NCI-H69 (cell line): ENCODE measurements at regions not wholly inside any gene's neighbourhood (a gene's known extent, or its start where the extent isn't known, plus 50 kb on each side); places are given as distances from the start of the nearest gene placed in this dataset.
"Not testable (repeated sequence)": the region's sequence is repeated elsewhere in the genome, so short reads cannot be mapped to it uniquely, and the experiment has no call there.

Experiments used
- DNase-seq: peaks from one replicate; lab custom pipeline; 2025; lab: John Stamatoyannopoulos, UW

GRCh38 chr6:55955684-55956083, 80.3 kb upstream of the BMP5 start:
- DNase-seq: no peak

DNA sequence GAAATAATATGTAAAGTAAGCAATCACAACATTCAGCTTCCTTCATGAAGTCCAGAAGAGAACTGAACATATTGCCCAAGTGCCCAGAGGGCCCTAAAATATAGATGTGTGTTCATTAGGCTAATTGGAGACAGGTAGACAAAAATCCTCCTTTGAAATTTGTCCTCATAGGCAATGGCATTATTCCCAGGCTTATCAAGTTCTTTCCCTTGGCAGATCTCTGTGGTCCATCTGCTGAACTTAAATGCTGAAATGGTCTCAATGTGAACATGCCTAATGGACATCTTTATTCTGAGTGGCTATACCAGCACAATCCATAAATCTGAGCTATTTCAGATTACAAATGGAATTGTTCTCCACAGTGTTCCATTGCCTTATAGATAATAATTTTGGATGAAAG, 79.0 kb upstream of the BMP5 start:
- no peak for DNase-seq

GRCh38 chr6:55953335-55953734, 77.9 kb upstream of the BMP5 start:
- DNase-seq: peak; percentile 49

DNA sequence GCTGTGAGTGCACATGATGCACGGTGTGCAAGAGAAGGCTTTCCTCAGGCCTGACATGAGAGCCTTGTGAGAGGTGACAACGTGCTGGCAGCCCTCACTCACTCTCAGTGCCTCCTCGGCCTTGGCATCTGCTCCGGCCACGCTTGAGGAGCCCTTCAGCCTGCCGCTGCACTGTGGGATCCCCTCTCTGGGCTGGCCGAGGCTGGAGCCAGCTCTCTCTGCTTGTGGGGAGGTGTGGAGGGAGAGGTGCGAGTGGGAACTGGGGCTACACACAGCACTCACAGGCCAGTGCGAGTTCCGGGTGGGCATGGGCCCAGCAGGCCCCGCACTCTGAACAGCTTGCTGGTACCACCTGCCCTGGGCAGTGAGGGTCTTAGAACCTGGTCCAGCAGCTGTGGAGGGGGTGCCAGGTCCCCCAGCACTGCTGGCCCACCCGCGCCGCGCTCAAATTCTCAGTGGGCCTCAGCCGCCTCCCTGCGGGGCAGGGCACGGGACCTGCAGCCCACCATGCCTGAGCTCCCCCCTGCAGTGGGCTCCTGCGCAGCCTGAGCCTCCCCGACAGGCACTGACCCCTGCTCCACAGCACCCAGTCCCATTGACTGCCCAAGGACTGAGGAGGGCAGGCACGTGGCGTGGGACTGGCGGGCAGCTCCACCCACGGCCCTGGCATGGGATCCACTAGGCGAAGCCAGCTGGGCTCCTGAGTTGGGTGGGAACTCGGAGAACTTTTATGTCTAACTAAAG, 74.9 kb upstream of the BMP5 start:
- no peak for DNase-seq

DNA sequence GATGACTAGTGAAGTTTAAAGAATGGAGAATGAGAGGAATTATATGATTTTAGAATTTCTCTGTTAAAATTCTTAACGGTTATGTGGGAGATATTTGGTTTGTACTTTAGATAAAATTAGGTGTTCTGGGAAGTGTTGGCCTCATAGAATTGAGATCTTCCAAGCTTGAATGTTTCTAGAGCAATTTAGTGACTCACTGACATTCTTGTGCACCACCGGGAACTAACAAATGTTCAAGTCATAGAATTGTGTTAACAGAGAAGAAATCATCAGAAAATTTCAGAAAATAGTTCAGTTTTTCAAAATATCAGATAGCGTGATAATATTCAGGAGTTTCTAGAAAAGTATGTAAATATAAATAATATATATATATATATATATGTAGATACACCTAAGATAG, 67.9 kb upstream of the BMP5 start:
- no peak for DNase-seq

DNA sequence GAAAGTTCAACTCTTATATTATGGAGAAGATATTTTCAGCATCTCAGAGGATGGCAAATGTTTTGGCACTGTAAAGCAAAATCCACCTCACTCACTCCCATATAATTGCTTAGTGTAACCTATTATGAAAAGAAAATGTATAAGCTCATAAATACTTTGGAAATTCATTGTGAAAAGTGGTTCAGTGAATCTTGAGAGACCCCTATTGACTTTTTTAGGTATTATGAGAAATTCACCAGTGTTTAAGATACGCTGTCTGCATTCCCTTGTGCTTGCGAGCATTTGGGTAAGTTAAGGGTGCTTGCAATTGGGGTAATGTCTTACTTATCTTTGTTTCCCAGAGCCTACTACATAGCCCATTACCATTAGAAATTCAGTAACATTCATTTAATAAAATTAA, 66.3 kb upstream of the BMP5 start:
- no peak for DNase-seq

DNA sequence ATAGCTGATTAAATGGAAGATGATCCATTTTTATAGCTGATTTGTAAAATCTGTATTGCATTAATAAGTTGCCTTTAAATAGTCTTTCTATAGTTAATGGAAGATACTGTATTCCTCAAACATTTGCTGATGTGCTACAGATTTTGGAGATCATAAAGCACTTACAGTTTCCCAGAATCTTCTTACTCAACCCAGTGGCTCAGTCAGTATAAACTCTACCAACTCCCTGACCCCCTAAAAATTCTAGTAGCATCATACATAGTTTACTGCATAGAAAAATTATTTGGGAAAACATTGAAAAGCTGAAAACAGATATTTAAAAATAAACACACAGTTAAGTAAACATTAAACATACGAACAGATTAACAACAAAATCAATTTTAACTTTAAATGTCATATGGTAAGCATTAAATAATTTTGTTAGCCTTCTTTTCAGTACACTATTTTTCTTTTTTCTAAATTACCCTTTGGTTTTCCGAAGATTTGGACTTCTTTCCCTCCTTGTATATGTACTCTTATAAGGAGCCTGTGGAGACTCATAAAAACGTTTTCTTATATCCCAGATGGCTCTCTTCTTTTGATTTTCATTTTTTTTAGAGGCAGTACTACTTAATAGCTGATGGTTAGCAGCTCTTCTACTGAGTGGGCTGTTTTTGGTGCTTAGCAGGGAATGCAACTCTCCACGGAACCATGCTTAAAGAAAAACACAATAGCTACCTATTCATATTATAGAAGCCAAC, 62.7 kb upstream of the BMP5 start:
- no peak for DNase-seq

- DNase-seq: no peak
These were observed 62.0 kb upstream of the BMP5 start for GRCh38 chr6:55937261-55937947.

DNA sequence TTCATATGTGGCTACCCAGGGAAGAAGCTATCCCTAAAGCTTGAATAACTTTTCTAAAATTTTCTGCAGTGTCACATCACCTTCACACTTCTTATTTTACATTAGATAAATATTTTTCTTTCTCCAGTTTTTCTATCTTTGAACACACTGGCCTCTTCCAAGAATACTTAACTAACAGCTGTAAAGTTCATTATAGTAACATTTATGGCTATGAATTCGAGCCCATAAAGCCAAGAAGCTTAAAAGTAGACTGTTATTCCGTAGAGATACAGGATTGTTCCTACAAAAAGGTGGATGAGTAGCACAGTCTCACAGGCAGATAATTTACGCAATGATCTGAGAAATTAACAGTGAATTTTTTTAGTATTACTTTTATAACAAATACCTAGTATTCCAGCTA, 55.7 kb upstream of the BMP5 start:
- DNase-seq: no peak

DNA sequence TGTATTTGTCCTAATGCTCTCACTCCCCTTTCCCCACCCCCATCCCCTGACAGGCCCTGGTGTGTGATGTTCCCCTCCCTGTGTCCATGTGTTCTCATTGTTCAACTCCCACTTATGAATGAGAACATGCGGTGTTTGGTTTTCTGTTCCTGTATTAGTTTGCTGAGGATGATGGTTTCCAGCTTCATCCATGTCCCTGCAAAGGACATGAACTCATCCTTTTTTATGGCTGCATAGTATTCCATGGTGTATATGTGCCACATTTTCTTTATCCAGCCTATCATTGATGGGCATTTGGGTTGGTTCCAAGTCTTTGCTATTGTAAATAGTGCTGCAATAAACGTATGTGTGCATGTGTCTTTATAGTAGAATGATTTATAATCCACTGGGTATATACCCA, 52.3 kb upstream of the BMP5 start:
- DNase-seq: not testable (repeated sequence)

- DNase-seq: no peak
These were observed 49.9 kb upstream of the BMP5 start for GRCh38 chr6:55925292-55925691.
